ENCODE measurements at regions not wholly inside any gene's neighbourhood (a gene's known extent, or its start where the extent isn't known, plus 50 kb on each side); places are given as distances from the start of the nearest gene placed in this dataset.

DNA sequence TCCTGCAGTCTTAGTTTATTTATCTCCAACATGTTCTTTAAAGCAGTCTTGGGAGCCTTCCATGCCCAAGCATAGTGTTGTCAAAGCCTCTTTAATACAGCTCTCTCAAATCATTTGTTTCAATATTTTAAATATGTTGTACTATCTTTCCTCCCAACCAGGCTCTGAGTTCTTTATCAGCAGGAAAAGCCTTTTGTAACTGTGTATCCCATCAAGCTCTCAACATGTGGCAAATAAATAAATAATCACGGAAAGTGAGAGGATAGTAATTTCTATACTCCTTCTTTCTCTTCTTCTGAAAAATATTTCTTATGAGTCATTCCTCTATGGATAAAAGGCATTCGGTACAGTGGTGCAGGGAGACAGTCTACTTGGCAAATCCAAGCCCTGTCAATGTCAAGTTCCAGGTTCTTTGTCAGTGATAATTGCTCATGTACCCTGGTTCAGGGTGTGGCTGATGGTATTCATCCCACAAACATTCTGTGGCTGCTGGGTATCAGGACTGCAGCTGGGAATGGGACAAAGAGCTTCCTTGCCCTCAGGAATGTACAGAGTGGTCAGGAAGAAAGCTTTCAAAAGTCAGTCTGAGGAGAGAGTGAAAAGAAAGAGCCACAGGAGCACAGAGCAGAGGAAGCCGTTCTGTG, 384.3 kb downstream of the EFNB2 start:
- H3K9me3 ChIP-seq (ENCODE audit: control insufficient read depth, low read length) = no peaks in the 10 kb centered on the region
- H3K27me3 ChIP-seq (ENCODE audit: control insufficient read depth in 1 of 2, insufficient read depth in 2 of 2, low read length in 1 of 2) = peaks cover 0 to 1% of the 10 kb centered on the region in 2 donors
- DNase-seq = no peak
- ATAC-seq (ENCODE audit: low FRiP score) = no peak
- H3K27ac ChIP-seq (ENCODE audit: low read depth in 1 of 2, low read length in 2 of 2) = no peak overlapping the region
- 56 to 64% methylated on average over 3 of the region's 3 CpGs for WGBS, 2 donors
- H3K4me1 ChIP-seq (ENCODE audit: control insufficient read depth in 1 of 2, insufficient read depth in 2 of 2, low read length in 2 of 2) = no peaks in the 10 kb centered on the region
- intact Hi-C loops (cut with DNase I) = no loop called here
- no peak overlapping the region for H3K4me3 ChIP-seq (ENCODE audit: low read length in 2 of 2)
- no peaks in the 10 kb centered on the region for H3K36me3 ChIP-seq (ENCODE audit: control insufficient read depth in 1 of 2, insufficient read depth in 2 of 2, low read length in 1 of 2)

GRCh38 chr13:106145997-106146864, 389.2 kb downstream of the EFNB2 start:
- Histone ChIP-seq H3K4me3 (ENCODE audit: low read length in 2 of 2) (no peak overlapping the region), H3K27me3 (ENCODE audit: control insufficient read depth in 1 of 2, insufficient read depth in 2 of 2, low read length in 1 of 2) (no peaks in the 10 kb centered on the region), H3K27ac (ENCODE audit: low read depth in 1 of 2, low read length in 2 of 2) (no peak overlapping the region), H3K36me3 (ENCODE audit: control insufficient read depth in 1 of 2, insufficient read depth in 2 of 2, low read length in 1 of 2) (no peaks in the 10 kb centered on the region), H3K4me1 (ENCODE audit: control insufficient read depth in 1 of 2, insufficient read depth in 2 of 2, low read length in 2 of 2) (no peaks in the 10 kb centered on the region), H3K9me3 (ENCODE audit: control insufficient read depth, low read length) (no peaks in the 10 kb centered on the region)
- WGBS, 2 donors = 91 to 96% methylated on average over 2 of the region's 2 CpGs
- DNase-seq (no peak), ATAC-seq (ENCODE audit: low FRiP score) (no peak)
- intact Hi-C loops (cut with DNase I) = no loop called here

DNA sequence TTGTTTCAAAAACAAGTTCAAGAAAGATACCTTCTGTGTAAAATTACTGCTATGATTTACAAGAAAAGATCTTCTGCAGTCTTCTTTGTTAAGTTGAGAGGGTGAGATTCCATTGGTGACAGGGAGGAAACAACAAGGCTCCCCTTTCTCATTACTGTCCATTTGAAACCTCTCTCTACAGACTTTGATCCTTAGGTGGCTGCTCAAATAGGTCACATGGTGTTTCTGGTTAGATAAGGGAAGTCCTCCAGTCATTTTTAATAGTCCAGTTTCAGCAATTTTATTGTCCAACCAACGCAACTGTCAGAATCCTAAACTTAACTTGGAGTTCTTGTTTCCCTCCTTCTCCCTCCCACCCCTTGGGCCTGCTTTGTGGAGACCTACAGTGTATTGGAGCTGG, 390.4 kb downstream of the EFNB2 start:
- no peaks in the 10 kb centered on the region for H3K27me3 ChIP-seq (ENCODE audit: control insufficient read depth in 1 of 2, insufficient read depth in 2 of 2, low read length in 1 of 2)
- no peak for DNase-seq
- H3K4me1 ChIP-seq (ENCODE audit: control insufficient read depth in 1 of 2, insufficient read depth in 2 of 2, low read length in 2 of 2) = peaks cover 0 to 3% of the 10 kb centered on the region in 2 donors
- 95 to 100% methylated on average over 1 of the region's 1 CpG for WGBS, 2 donors
- no peaks in the 10 kb centered on the region for H3K36me3 ChIP-seq (ENCODE audit: control insufficient read depth in 1 of 2, insufficient read depth in 2 of 2, low read length in 1 of 2)
- intact Hi-C loops (cut with DNase I) = no loop called here
- H3K9me3 ChIP-seq (ENCODE audit: control insufficient read depth, low read length) = no peaks in the 10 kb centered on the region
- H3K4me3 ChIP-seq (ENCODE audit: low read length in 2 of 2) = no peak overlapping the region
- ATAC-seq (ENCODE audit: low FRiP score) = no peak
- no peak overlapping the region for H3K27ac ChIP-seq (ENCODE audit: low read depth in 1 of 2, low read length in 2 of 2)

GRCh38 chr13:106143930-106144709, 391.3 kb downstream of the EFNB2 start:
- no peaks in the 10 kb centered on the region for H3K27me3 ChIP-seq (ENCODE audit: control insufficient read depth in 1 of 2, insufficient read depth in 2 of 2, low read length in 1 of 2)
- WGBS, 2 donors = 39 to 40% methylated on average over 2 of the region's 2 CpGs
- DNase-seq (no peak), ATAC-seq (ENCODE audit: low FRiP score) (no peak)
- intact Hi-C loops (cut with DNase I) = no loop called here
- no peaks in the 10 kb centered on the region for H3K36me3 ChIP-seq (ENCODE audit: control insufficient read depth in 1 of 2, insufficient read depth in 2 of 2, low read length in 1 of 2)
- H3K4me3 ChIP-seq (ENCODE audit: low read length in 2 of 2) = no peak overlapping the region
- no peak overlapping the region for H3K27ac ChIP-seq (ENCODE audit: low read depth in 1 of 2, low read length in 2 of 2)
- peaks cover 0 to 3% of the 10 kb centered on the region in 2 donors for H3K4me1 ChIP-seq (ENCODE audit: control insufficient read depth in 1 of 2, insufficient read depth in 2 of 2, low read length in 2 of 2)
- no peaks in the 10 kb centered on the region for H3K9me3 ChIP-seq (ENCODE audit: control insufficient read depth, low read length)

DNA sequence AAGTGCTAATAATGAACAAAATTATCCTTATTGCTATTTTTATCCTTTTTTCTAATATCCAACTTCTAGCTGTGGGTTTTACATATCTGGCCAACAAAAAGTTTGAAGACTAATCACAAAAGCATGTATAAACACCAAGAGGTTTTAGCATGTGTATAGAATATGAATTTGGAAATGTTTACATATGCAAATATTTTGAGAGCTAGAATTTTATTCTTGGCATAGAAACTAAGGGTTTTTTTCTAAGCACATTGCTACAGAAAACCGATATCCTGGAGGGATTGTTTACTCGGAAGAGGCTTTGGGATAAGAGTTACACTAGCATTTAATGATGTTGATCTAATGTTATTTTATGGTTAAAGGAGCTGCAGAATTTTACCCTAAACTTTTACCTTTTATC, 392.1 kb downstream of the EFNB2 start:
- Histone ChIP-seq H3K4me3 (ENCODE audit: low read length in 2 of 2) (no peak overlapping the region), H3K4me1 (ENCODE audit: control insufficient read depth in 1 of 2, insufficient read depth in 2 of 2, low read length in 2 of 2) (peaks cover 0 to 3% of the 10 kb centered on the region in 2 donors), H3K27me3 (ENCODE audit: control insufficient read depth in 1 of 2, insufficient read depth in 2 of 2, low read length in 1 of 2) (no peaks in the 10 kb centered on the region), H3K27ac (ENCODE audit: low read depth in 1 of 2, low read length in 2 of 2) (no peak overlapping the region), H3K9me3 (ENCODE audit: control insufficient read depth, low read length) (no peaks in the 10 kb centered on the region), H3K36me3 (ENCODE audit: control insufficient read depth in 1 of 2, insufficient read depth in 2 of 2, low read length in 1 of 2) (no peaks in the 10 kb centered on the region)
- ATAC-seq (ENCODE audit: low FRiP score) (no peak), DNase-seq (no peak)
- 16 to 20% methylated on average over 2 of the region's 2 CpGs for WGBS, 2 donors
- intact Hi-C loops (cut with DNase I) = no loop called here

- no peak overlapping the region for H3K27ac ChIP-seq (ENCODE audit: low read depth in 1 of 2, low read length in 2 of 2)
- no peak overlapping the region for H3K4me3 ChIP-seq (ENCODE audit: low read length in 2 of 2)
- H3K27me3 ChIP-seq (ENCODE audit: control insufficient read depth in 1 of 2, insufficient read depth in 2 of 2, low read length in 1 of 2) = no peaks in the 10 kb centered on the region
- H3K4me1 ChIP-seq (ENCODE audit: control insufficient read depth in 1 of 2, insufficient read depth in 2 of 2, low read length in 2 of 2) = peaks cover 0 to 3% of the 10 kb centered on the region in 2 donors
- H3K9me3 ChIP-seq (ENCODE audit: control insufficient read depth, low read length) = no peaks in the 10 kb centered on the region
- no peak for DNase-seq
- intact Hi-C loops (cut with DNase I) = no loop called here
- no peak for ATAC-seq (ENCODE audit: low FRiP score)
- WGBS, 2 donors = 61 to 92% methylated on average over 1 of the region's 1 CpG
- no peaks in the 10 kb centered on the region for H3K36me3 ChIP-seq (ENCODE audit: control insufficient read depth in 1 of 2, insufficient read depth in 2 of 2, low read length in 1 of 2)
Observed at GRCh38 chr13:106140476-106140875, 395.0 kb downstream of the EFNB2 start.

DNA sequence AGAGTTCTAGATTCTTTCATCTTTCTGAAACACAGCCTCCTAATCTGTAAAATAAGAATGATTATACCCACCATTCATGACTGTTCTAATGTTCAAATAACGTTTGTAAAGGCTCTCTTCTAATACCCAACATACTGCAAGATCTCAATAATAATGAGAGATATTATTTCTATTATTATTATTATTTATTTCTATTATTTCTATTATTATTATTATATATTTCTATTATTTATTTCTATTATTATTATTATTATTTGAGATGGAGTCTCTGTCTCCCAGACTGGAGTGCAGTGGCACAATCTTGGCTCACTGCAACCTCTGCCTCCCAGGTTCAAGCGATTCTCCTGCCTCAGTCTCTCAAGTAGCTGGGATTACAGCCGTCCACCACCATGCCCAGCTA, 395.5 kb downstream of the EFNB2 start:
- DNase-seq (no peak), ATAC-seq (ENCODE audit: low FRiP score) (no peak)
- Histone ChIP-seq H3K4me3 (ENCODE audit: low read length in 2 of 2) (no peak overlapping the region), H3K36me3 (ENCODE audit: control insufficient read depth in 1 of 2, insufficient read depth in 2 of 2, low read length in 1 of 2) (no peaks in the 10 kb centered on the region), H3K4me1 (ENCODE audit: control insufficient read depth in 1 of 2, insufficient read depth in 2 of 2, low read length in 2 of 2) (peaks cover 0 to 3% of the 10 kb centered on the region in 2 donors), H3K27ac (ENCODE audit: low read depth in 1 of 2, low read length in 2 of 2) (no peak overlapping the region), H3K27me3 (ENCODE audit: control insufficient read depth in 1 of 2, insufficient read depth in 2 of 2, low read length in 1 of 2) (no peaks in the 10 kb centered on the region), H3K9me3 (ENCODE audit: control insufficient read depth, low read length) (no peaks in the 10 kb centered on the region)
- 94 to 95% methylated on average over 3 of the region's 3 CpGs for WGBS, 2 donors
- intact Hi-C loops (cut with DNase I) = no loop called here

GRCh38 chr13:106139377-106139776, 396.1 kb downstream of the EFNB2 start:
- DNase-seq (no peak), ATAC-seq (ENCODE audit: low FRiP score) (no peak)
- intact Hi-C loops (cut with DNase I) = no loop called here
- no peaks in the 10 kb centered on the region for H3K9me3 ChIP-seq (ENCODE audit: control insufficient read depth, low read length)
- H3K36me3 ChIP-seq (ENCODE audit: control insufficient read depth in 1 of 2, insufficient read depth in 2 of 2, low read length in 1 of 2) = no peaks in the 10 kb centered on the region
- peaks cover 0 to 3% of the 10 kb centered on the region in 2 donors for H3K4me1 ChIP-seq (ENCODE audit: control insufficient read depth in 1 of 2, insufficient read depth in 2 of 2, low read length in 2 of 2)
- no peak overlapping the region for H3K27ac ChIP-seq (ENCODE audit: low read depth in 1 of 2, low read length in 2 of 2)
- no peaks in the 10 kb centered on the region for H3K27me3 ChIP-seq (ENCODE audit: control insufficient read depth in 1 of 2, insufficient read depth in 2 of 2, low read length in 1 of 2)
- 78 to 79% methylated on average over 4 of the region's 4 CpGs for WGBS, 2 donors
- H3K4me3 ChIP-seq (ENCODE audit: low read length in 2 of 2) = no peak overlapping the region

All from aorta (tissue), 5 donors.